Colonic mucosa (tissue), 4 donors: ENCODE measurements at regions not wholly inside any gene's neighbourhood (a gene's known extent, or its start where the extent isn't known, plus 50 kb on each side); places are given as distances from the start of the nearest gene placed in this dataset.
"Not testable (repeated sequence)": the region's sequence is repeated elsewhere in the genome, so short reads cannot be mapped to it uniquely, and the experiment has no call there.

ENCODE experiments used
- DNase-seq: peaks from one replicate; pipeline ENCODE4 v3.0.0-alpha.2; 2020
- H3K27ac ChIP-seq: fragments of 200-600 bp; one replicate; pipeline ENCODE4 v1.8.0; 2021
- H3K27me3 ChIP-seq: fragments of 200-600 bp; one replicate; pipeline ENCODE4 v1.8.0; 2021
- H3K36me3 ChIP-seq: fragments of 200-600 bp; one replicate; pipeline ENCODE4 v1.8.0; 2021
- H3K4me1 ChIP-seq: fragments of 200-600 bp; one replicate; pipeline ENCODE4 v1.8.0; 2021; ENCODE audit warnings: mild to moderate bottlenecking
- H3K4me3 ChIP-seq: fragments of 200-600 bp; one replicate; pipeline ENCODE4 v1.8.0; 2021
- H3K9ac ChIP-seq, 2 donors: one replicate each; pipeline ENCODE4 v1.7.0; 2013; ENCODE audit warnings: control low read depth in 2 of 2, low read depth in 2 of 2, low read length in 2 of 2
- H3K9me3 ChIP-seq: fragments of 200-600 bp; one replicate; pipeline ENCODE4 v1.8.0; 2021
- intact Hi-C: fragments of 100-400 bp; cut with DNase I; formaldehyde crosslinking; loops from one replicate; pipeline ENCODE4 v1.14.1; 2022
- TF ChIP-seq, protein P1 (sequence below): fragments of 200-600 bp; IDR thresholded peaks from one replicate; pipeline ENCODE4 v1.8.0; 2022; ENCODE audit warnings: antibody characterized with exemption, mild to moderate bottlenecking
- donor health status: healthy.
- donor health status: DM: no; HTN: no; CAD: no.
- donor health status: DM: no; HTN: no; CAD: no.

DNA sequence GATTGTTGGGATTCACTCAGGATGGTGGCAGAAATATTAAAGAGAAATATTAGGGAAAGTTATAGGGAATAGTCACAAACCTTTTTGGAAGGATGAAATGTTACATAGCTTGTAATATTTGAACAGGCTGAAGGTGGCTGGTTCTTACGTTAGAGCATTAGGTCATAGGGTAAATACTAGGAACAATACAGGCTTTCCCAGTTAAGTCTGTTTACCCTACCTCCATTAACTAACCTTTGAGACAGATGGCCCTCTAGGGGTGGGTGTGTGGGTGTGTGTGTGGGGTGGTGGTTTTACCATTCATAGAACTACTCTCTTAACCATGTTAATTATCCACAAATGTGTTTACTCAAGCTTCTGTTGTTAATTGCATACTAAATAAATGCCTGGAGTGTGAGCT, 94.3 kb upstream of the STK32A start:
- Histone ChIP-seq H3K9me3 (no peaks in the 10 kb centered on the region), H3K9ac (no peak overlapping the region), H3K36me3 (no peaks in the 10 kb centered on the region), H3K27me3 (no peaks in the 10 kb centered on the region), H3K4me3 (no peak overlapping the region), H3K4me1 (no peaks in the 10 kb centered on the region), H3K27ac (no peak overlapping the region)
- DNase-seq: no peak
- intact Hi-C loops: no loop called here
- TF ChIP-seq, protein P1, sequence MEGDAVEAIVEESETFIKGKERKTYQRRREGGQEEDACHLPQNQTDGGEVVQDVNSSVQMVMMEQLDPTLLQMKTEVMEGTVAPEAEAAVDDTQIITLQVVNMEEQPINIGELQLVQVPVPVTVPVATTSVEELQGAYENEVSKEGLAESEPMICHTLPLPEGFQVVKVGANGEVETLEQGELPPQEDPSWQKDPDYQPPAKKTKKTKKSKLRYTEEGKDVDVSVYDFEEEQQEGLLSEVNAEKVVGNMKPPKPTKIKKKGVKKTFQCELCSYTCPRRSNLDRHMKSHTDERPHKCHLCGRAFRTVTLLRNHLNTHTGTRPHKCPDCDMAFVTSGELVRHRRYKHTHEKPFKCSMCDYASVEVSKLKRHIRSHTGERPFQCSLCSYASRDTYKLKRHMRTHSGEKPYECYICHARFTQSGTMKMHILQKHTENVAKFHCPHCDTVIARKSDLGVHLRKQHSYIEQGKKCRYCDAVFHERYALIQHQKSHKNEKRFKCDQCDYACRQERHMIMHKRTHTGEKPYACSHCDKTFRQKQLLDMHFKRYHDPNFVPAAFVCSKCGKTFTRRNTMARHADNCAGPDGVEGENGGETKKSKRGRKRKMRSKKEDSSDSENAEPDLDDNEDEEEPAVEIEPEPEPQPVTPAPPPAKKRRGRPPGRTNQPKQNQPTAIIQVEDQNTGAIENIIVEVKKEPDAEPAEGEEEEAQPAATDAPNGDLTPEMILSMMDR: no peak

DNA sequence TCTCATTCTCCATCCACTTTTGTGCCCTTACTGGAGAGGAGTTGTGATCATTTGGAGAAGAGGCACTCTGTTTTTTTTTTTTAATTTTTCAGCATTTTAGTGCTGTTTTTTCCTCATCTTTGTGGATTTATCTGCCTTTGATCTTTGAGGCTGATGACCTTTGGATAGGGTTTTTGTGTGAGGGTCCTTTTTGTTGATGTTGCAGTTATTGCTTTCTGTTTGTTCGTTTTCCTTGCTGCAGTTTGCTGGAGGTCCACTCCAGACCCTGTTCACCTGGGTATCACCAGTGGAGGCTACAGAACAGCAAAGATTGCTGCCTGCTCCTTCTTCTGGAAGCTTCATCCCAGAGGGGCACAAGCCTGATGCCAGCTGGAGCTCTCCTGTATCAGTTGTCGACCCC, 93.2 kb upstream of the STK32A start:
- intact Hi-C loops, H3K4me1 ChIP-seq, DNase-seq, H3K9ac ChIP-seq, H3K36me3 ChIP-seq, H3K9me3 ChIP-seq, H3K27ac ChIP-seq, H3K27me3 ChIP-seq, H3K4me3 ChIP-seq: not testable (repeated sequence)

DNA sequence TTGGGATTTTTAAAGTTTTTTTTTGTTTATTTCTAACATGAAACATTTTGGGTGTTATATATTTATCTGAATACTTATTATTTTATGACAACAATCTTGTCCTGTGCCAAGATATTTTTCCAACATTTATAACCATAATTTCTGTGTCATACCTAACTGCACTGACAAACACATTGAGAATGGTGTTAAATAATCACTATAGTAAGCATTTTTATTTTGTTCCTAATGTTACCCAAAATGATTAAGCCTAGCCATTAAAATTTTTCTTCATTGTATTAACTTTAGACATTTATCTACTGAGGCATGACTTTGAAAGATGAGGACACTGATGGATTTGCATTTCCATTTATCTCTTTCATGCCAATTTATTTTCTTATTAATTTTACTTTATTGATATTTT, 91.6 kb upstream of the STK32A start:
- TF ChIP-seq, protein P1: no peak
- intact Hi-C loops: no loop called here

DNA sequence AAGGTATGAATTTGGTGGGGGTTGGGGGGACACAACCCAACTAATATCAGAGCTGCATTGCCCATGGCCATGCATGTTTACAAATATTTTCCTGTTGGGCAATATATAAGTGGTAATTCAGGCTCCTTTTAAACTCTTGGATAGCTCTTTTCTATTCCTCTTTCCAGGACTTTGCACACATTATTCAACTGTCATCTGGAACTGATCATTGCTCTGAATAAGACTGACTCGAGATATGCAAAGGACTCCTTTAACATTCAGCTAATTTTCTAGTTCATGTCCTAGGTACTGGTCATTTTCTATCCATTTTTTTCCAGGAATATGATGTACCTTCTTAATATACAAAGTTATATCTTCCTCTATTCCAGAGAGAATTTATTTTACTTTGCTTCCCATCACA, 89.5 kb upstream of the STK32A start:
- intact Hi-C loops: no loop called here

More for the DNA sequence above, 91.6 kb upstream of the STK32A start:
- DNase-seq: no peak
- Histone ChIP-seq H3K36me3 (no peaks in the 10 kb centered on the region), H3K4me3 (no peak overlapping the region), H3K9me3 (no peaks in the 10 kb centered on the region), H3K4me1 (no peaks in the 10 kb centered on the region), H3K27ac (no peak overlapping the region), H3K27me3 (no peaks in the 10 kb centered on the region), H3K9ac (no peak overlapping the region)

DNA sequence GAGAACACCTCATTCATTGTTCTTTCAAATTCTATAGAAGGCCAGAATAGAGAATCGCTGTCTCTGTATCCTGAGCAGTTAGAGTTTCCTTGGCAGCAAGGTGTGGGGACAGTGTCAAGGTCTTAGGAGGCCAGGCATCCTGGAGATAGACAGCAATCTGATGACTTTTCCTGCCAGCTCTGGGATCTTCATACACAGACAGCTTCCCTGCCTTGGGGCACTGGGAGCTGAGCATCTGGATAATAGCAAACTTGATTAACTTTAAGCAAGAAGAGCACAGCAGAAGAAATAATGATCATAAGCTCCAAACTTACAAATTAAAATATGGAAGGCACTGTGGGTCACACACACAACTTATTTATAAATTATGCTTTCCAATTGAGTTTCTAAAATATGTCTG, 86.1 kb upstream of the STK32A start:
- no peak overlapping the region for H3K27ac ChIP-seq
- no peak overlapping the region for H3K4me3 ChIP-seq
- no peak overlapping the region for H3K9ac ChIP-seq
- TF ChIP-seq, protein P1: no peak
- no peak for DNase-seq
- intact Hi-C loops: no loop called here
- no peaks in the 10 kb centered on the region for H3K9me3 ChIP-seq
- H3K36me3 ChIP-seq: no peaks in the 10 kb centered on the region
- no peaks in the 10 kb centered on the region for H3K4me1 ChIP-seq
- H3K27me3 ChIP-seq: no peaks in the 10 kb centered on the region

More for the DNA sequence above, 89.5 kb upstream of the STK32A start:
- H3K27me3 ChIP-seq: no peaks in the 10 kb centered on the region
- H3K4me3 ChIP-seq: no peak overlapping the region
- H3K9ac ChIP-seq: no peak overlapping the region
- no peaks in the 10 kb centered on the region for H3K4me1 ChIP-seq
- H3K9me3 ChIP-seq: no peaks in the 10 kb centered on the region
- no peaks in the 10 kb centered on the region for H3K36me3 ChIP-seq
- H3K27ac ChIP-seq: no peak overlapping the region
- DNase-seq: no peak
- TF ChIP-seq, protein P1: no peak

DNA sequence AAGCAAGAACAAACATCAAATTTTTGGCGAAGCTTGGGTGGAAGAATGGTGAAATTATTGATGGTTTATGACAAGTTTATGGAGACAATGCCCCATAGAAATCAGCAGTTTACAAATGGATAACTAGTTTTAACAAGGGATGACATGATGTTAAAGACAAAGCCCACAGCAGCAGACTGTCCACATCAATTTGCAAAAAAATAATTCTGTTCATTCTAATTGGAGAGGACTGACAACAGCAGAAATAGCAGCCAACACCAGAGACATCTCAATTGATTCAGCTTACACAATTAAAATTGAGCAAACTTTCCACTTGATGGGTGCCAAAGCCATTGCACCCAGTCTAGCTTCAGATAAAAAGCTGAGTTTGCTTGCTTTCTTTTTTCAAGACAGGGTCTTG, 82.7 kb upstream of the STK32A start:
- no peaks in the 10 kb centered on the region for H3K36me3 ChIP-seq
- no peaks in the 10 kb centered on the region for H3K9me3 ChIP-seq
- DNase-seq: no peak
- intact Hi-C loops: no loop called here
- H3K9ac ChIP-seq: no peak overlapping the region
- H3K4me1 ChIP-seq: no peaks in the 10 kb centered on the region
- no peak overlapping the region for H3K27ac ChIP-seq
- H3K4me3 ChIP-seq: no peak overlapping the region
- H3K27me3 ChIP-seq: no peaks in the 10 kb centered on the region
- TF ChIP-seq, protein P1: no peak
